HG03103 (cell line): ENCODE measurements at regions not wholly inside any gene's neighbourhood (a gene's known extent, or its start where the extent isn't known, plus 50 kb on each side); places are given as distances from the start of the nearest gene placed in this dataset.
A peak's percentile ranks its signal among the peaks of the same experiment; 100 is the strongest.

Experiments used
- ATAC-seq: cut with Tn5 transposase; IDR thresholded peaks from one replicate; pipeline ENCODE4 v1.9.1; 2021; ENCODE audit warnings: low read depth; ENCODE audit not compliant: unreplicated experiment

DNA sequence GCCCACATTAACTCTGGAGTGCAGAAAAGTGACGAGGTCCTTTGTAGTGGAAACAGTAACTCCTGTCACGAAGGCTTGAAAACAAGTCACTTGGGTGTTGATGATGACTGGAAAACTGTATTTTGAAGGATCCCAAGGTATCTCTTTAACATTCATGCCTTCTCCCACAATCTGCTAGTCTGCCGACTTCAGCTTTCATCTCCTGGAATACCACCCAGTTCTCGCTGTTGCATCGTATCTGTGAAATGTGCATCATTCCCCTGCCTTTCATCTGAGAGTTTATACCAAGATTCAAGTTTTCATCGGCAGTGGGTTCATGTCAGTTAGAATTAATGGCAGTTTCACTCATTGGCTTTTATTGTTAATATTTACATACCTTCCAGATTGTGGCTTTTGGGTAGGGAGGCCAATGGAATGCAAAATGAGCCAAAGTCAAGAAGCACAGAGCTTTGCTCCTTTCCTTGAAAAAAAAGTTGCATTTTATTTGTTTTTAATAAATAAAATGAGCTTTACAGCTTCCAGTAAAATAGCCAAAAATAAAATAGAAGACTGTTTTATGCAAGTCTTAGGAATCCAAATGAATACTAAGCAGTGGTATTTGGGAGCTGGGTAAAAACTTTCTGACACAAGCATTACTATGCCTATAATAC lies 575.2 kb upstream of the WWC1 start:
- ATAC-seq = no peak

- no peak for ATAC-seq
Observed at GRCh38 chr5:167720259-167720658, 571.2 kb upstream of the WWC1 start.

GRCh38 chr5:167720676-167721260 lies 570.7 kb upstream of the WWC1 start:
- no peak for ATAC-seq

- ATAC-seq = no peak
Observed at GRCh38 chr5:167721926-167722440, 569.5 kb upstream of the WWC1 start.

DNA sequence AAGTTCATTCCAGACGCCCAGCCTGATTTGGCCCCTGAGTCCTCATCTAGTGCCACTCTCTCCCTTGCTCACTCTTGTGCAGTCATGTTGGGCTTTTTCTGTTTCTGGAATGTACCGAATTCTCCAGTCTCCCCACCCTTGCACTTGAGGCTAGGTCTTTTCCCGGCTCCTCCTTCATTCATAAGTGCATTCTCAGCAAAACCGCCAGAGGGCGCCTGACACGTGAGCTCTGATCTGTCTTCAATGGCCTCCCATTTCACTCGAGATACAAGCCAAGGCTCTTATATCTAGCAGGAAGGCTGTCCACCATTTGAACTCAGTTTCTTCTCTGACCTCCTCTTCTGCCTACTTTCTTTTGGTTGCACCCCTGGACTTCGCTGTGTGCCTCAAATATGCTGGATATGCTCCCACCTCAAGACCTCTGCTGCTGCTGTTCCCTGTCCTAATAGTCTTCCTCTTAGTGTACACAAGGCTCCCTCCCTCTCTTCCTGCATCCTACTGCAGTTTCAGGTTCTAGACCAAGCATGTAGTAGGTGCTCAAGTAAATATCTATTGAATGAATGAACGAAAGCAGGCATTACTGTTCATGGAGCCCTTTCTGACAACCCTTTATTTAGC lies 568.1 kb upstream of the WWC1 start:
- ATAC-seq = peak; percentile 98

GRCh38 chr5:167725264-167725663 lies 566.2 kb upstream of the WWC1 start:
- no peak for ATAC-seq

- no peak for ATAC-seq
Observed at GRCh38 chr5:167725741-167726140, 565.7 kb upstream of the WWC1 start.

DNA sequence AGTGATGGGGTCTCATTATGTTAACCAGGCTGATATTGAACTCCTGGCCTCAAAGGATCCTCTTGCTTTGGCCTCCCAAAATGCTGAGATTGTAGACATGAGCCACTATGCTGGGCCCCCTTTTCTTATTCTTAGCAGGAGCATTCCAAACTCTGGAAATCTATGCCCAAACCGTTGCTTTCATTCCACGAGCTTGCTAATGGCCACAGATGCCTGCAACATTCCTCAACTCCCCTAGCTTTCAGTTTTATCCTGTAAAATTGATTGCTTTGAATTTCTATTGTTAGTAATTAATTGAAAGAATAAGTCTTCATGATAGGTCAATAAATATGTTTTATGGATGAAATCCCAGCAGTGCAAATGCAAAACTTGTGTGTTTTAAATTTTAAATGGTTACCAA lies 564.8 kb upstream of the WWC1 start:
- ATAC-seq = no peak

DNA sequence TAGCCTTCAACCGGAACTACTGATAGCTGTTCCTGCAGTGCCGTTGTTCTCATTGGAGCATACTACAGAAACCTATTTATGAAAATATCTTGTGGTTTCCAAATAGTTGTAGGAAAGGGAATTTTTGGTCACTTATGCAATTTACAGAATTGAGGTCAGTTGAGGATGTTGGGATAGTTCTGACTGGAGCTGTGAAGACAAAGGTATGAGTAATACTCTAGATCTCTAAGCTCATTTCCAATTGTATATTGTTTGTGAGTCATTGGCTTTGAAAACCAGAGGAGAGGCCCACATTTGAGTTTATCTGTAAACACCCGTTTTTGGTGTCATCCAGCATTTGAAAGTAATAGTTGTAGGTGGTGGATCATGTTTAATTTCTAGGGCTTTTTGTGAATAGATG lies 561.3 kb upstream of the WWC1 start:
- ATAC-seq = no peak

GRCh38 chr5:167730656-167731055 lies 560.8 kb upstream of the WWC1 start:
- ATAC-seq = no peak

DNA sequence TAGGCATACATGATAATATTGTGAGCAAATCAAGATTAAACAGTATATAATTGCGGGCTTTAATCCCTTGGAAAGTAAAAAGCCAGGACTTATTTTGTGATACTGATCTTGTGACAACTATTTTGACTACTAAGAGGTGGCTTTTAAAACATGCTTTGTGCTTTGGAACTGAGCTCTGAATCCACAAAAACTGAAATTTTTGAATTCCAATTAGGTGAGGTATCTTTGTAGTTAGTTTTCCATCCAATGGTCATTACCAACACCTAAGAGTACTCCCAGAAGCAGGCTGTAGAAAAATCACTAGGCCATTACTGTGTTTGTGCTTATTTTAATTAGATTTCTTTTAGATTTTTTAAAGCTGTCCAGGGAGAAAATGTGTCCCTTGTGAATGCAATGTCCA lies 559.5 kb upstream of the WWC1 start:
- no peak for ATAC-seq

GRCh38 chr5:167732499-167732898 lies 558.9 kb upstream of the WWC1 start:
- no peak for ATAC-seq

GRCh38 chr5:167736992-167737391 lies 554.5 kb upstream of the WWC1 start:
- ATAC-seq = no peak

DNA sequence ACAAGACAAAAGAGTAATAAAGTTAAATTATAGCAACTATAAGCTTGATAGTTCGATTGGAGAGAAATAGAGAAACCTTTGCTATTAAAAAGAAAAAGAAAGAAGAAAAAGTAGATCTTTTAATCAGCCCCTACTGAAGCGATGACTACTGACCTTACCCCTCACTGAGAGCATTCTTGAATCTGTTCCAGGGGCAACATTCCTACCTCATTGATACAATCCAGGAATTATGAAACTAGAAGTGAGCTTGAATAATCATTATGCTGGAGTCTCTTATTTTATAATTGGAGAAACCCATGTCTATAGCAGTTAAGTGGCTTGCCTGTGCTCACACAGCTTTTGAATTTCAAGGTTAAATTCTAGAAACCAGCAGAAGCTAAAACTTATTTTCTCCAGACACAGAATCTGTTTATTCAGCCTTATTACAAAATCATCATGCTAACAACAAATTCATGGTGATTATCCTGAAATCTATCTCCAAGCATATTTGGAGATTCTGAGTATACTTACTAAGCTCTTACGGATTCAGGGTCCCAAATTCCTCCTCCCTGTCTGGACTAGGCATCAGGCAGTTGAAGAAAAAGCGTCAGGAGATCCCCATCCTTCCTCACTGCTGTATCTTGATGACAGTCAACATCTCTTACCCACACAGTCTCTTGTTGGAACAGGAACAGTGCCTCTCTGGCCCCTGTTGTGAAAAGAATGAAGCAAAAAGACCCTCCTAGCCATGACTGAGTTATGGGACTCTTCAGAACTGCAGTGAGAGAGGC lies 547.6 kb upstream of the WWC1 start:
- no peak for ATAC-seq

GRCh38 chr5:167745868-167746267 lies 545.6 kb upstream of the WWC1 start:
- no peak for ATAC-seq

GRCh38 chr5:167750586-167750985 lies 540.9 kb upstream of the WWC1 start:
- ATAC-seq = no peak

DNA sequence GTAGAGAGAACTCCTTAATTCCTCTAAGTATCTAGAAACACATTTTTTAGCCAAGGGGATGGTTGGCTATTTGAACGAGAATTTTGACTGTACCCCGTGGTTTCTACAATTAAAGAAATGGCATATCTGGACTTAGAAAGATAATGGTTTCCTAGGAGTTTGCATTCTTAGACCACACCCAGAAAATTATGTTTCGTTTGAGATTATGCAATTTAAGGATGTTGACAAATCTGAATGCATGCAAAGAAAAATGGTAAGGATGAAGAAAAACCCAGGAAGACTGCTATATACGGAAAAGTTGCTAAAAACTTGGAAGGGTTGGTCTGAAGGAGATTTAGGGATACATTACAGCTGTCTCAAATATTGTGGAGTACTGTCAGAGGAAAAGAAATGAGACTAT lies 538.5 kb upstream of the WWC1 start:
- ATAC-seq = no peak

- no peak for ATAC-seq
Observed at GRCh38 chr5:167753725-167754490, 537.5 kb upstream of the WWC1 start.

DNA sequence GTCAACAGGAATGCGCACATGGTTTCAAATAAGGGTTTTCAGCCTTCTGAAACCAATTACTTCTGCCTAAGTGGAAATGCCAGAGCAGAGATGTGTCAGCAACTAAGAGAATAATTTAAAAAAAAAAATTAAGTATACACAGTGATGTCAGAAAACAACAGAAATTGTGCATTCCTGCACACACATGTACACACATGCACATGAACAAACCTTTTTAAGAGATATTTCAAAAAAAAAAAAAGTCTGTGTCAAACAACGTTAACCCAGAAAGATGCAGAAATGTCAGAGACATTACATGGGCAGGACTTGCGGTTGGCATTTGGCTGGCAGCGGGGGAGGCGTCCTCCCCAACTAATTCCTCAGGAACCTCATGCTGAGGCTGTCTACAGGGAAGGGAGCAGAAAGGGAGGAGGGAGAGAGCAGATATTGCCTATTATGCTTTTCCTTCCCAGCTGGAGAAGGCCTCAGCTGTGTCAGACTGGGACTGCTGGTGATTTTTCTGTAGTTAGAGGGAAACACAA lies 536.9 kb upstream of the WWC1 start:
- no peak for ATAC-seq

DNA sequence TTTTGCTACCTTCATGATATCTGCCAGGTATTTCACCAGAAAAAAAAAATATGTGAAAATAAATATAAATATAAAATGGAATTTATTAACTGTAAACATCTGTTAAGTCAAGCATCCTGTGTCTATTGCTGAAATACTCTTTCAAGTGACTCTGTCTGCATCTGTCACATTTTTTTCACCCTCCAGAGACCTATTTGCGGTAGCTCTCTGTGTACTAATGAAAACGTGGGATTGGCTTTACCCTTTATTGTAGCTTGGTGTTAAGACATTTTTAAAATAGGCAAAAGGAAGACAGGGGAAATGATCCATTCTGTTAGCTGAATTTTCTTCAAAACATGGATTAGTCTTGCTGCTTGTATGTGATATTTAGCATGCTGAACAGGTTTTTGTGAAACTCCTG lies 536.0 kb upstream of the WWC1 start:
- no peak for ATAC-seq
